ENCODE measurements at regions not wholly inside any gene's neighbourhood (a gene's known extent, or its start where the extent isn't known, plus 50 kb on each side); places are given as distances from the start of the nearest gene placed in this dataset.

DNA sequence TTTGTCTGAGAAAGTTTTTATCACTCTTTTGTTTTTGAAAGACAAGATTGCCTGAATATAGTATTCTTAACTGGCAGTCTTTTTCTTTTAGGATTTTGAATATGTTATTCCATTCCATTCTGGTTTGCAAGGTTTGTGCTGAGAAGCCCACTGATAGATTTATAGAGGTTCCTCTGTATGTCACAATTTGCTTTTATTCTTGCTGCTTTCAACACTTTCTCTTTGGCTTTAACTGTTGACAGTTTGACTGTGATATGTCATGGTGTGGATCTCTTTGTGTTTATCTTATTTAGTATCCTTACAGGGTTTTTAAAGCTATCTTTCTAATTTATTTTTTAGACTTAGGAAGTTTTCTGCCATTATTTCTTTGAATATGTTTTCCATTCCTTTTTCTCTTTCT is 331.2 kb upstream of the ATP11B start:
- DNase-seq (ENCODE audit: low spot score): no peak

DNA sequence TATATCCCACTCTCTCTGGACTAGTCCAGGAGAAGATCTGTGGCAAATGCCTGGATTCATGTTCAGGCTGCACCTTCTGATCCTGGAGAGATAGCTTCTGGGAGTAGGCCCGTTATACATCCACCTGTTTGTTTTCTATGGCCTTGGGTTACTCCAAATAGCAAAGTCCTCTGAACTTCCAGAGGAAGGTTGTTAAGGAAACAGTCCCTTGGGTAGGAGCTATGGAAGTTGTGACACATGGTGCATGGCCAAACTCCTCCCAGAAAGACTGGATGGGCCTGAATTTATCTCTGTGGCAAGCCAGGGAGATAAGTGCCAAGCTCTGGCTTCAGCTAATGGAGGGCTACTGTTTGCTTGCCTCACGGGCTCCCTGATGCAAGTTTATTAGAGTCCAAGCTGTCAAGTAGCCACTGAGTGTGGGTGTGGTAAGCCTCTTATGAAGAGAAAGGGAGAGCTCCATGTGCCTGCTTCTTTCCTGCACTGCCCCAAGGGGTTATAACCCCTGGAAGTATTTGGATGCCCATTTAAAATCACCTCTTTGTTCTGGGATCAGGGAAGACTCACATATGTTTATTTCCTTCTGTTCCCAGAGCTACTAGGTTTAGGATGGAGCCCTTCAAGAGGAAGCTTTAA is 328.7 kb upstream of the ATP11B start:
- no peak for DNase-seq (ENCODE audit: low spot score)

- DNase-seq (ENCODE audit: low spot score): no peak
These were observed 327.8 kb upstream of the ATP11B start for GRCh38 chr3:182465301-182466185.

DNA sequence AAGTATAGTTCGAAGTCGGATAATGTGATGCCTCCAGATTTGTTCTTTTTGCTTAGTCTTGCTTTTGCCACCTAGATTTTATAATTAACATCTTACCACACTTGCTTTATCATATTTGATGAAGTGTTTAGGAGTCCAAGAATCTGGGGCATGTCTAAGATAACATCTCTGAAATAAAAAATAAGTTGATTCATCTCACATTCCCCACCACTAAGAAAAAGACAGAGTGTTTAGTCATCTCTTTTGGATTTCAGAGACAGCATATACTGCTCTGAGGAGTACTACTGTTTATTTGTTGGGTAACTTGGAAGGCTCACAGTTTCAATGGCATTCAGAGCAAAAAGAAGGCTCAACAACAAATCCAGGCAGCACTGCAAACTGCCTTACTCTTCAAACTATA is 324.2 kb upstream of the ATP11B start:
- no peak for DNase-seq (ENCODE audit: low spot score)

DNA sequence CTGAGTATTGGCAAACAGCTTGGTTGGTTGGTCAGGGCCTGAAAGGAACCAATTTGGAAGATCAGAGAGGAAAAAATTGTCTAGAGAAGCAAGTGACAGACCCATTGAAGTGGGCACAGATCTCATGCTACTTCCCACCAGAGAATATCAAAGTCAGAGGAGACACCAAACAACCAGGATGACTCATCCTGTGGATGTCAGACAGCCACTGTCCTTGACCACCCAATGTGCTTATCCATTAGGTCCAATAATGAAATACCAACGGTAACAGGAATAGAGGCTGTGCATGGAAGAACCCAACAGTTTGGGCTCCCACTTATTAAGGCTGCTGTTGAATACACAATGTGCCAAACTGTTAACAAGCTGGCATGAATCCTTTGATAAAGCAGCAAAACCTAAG is 323.1 kb upstream of the ATP11B start:
- no peak for DNase-seq (ENCODE audit: low spot score)

- DNase-seq (ENCODE audit: low spot score): no peak
These were observed 320.1 kb upstream of the ATP11B start for GRCh38 chr3:182473191-182473710.

- DNase-seq (ENCODE audit: low spot score): no peak
These were observed 314.9 kb upstream of the ATP11B start for GRCh38 chr3:182478369-182478768.

GRCh38 chr3:182479419-182480336 is 313.6 kb upstream of the ATP11B start:
- DNase-seq (ENCODE audit: low spot score): no peak

DNA sequence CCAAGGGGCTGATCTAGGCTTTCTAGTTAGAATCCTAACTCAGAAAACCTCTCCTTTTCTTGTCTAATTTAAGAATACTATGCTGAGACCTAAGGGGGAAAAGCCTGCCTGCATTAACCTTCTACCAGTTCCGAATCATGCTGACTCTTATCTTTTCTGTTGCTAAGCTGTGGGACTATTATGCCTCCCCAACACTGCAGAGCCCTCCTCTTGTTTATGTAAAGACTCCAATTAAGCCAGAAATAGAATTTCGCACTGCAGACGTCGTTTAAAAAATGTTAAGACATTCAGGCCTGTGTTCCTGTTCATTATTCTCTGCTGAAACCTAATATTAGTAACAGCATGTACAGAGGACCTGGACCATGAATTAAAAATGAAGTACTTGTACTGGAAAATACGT is 310.6 kb upstream of the ATP11B start:
- no peak for DNase-seq (ENCODE audit: low spot score)

GRCh38 chr3:182484682-182485081 is 308.6 kb upstream of the ATP11B start:
- DNase-seq (ENCODE audit: low spot score): no peak

- DNase-seq (ENCODE audit: low spot score): no peak
These were observed 308.0 kb upstream of the ATP11B start for GRCh38 chr3:182485301-182485700.

GRCh38 chr3:182486463-182486862 is 306.8 kb upstream of the ATP11B start:
- DNase-seq (ENCODE audit: low spot score): no peak

- no peak for DNase-seq (ENCODE audit: low spot score)
These were observed 306.2 kb upstream of the ATP11B start for GRCh38 chr3:182487143-182487542.

DNA sequence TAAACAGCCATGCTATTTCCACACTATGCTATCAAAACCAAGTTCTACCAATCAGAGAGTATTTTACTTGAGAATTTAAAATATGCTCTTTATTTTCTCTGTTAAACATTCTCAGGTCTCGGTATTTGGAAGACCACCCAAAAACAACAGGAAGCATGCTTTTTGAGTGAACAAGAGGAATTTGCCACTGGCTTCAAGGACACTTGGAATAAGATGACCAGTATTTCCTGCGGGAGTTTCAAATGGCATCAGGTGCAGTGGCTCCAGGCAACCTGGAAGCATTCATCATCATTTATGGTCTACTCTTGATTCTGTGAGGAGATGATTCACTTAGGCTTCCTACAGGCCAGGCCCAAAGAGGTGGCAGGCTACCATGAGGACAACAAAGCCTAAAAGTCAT is 305.7 kb upstream of the ATP11B start:
- no peak for DNase-seq (ENCODE audit: low spot score)

- peak; percentile 79 for DNase-seq (ENCODE audit: low spot score)
These were observed 302.5 kb upstream of the ATP11B start for GRCh38 chr3:182490596-182491491.

GRCh38 chr3:182491577-182491976 is 301.7 kb upstream of the ATP11B start:
- no peak for DNase-seq (ENCODE audit: low spot score)

- no peak for DNase-seq (ENCODE audit: low spot score)
These were observed 300.8 kb upstream of the ATP11B start for GRCh38 chr3:182492536-182492935.

DNA sequence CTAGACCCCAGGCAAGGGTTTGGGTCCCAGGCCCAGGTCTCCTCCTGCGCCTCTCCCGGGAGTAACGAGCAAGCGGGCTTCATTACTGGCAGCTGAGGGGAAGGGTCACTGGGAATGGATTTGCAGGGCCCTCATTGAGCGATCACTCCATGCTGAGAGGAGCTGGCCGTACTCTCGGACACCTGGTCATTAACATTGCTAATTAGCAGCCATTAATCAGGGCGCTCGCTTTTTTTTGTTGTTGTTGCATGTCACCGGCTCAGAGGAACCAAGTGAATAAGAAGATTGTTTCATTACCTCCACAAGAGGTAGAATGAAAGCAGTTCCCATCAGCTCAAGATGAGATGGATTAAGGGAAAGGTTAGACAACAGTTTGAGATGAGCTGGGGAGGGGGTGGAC is 293.0 kb upstream of the ATP11B start:
- no peak for DNase-seq (ENCODE audit: low spot score)

DNA sequence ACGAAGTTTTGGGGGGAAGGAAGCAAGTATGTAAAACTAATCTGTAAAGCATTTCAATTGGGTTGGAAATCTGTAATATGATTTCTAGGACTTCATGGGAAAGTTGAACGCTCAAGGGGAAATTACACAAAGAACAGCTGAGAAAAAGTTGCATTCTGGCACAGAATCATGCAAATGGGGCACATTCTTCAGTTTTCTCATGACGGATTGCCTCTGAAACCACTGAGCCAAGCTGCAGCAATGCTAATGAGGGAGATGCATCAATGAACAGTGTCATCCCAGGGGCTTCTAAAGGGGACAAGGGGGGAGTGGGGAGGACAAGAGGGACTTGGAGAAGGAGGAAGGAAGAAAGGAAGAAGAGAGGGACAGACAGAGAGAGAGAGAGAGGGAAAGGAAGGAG is 291.4 kb upstream of the ATP11B start:
- no peak for DNase-seq (ENCODE audit: low spot score)

DNA sequence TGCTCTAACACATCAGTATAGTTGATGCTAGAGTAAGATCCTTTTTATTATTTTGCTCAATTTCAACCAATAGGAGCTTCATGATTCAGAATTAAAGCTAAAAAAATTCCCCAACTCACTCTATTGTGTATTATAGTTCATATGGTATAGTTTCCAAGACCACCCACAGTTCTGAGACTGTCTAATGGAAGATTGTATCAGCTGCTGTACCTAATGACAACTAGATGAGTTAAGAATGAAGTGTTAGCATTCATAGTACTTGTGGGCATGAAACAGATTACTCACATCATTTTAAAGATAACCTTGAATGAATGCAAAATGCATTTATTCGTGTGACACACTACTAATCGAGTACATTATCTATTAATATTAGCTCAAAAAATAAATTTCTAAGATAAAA is 289.9 kb upstream of the ATP11B start:
- DNase-seq (ENCODE audit: low spot score): no peak

Measured in globus pallidus (tissue), 1 donor.